ENCODE measurements at regions not wholly inside any gene's neighbourhood (a gene's known extent, or its start where the extent isn't known, plus 50 kb on each side); places are given as distances from the start of the nearest gene placed in this dataset.

DNA sequence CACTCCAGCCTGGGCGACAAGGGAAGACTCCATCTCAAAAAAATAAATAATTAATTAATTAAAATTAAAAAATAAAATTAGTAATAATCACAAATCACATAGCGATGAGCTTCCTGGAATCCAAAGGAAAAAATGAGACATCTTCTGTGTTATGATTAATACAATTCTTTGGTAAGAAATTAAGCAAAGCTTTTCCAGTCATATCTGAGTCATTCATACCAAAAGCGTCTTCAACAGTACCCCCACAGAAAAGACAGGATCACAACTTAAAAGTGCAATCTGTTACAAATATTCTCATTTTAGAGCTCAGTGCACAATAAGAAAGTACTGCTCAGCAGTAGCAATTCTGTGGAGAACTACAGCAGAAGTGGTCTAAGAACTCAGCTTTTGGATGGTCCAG lies 168.5 kb upstream of the MXRA5 start:
- no peak for TF ChIP-seq POLR2A (IDR thresholded peaks at IDR 0.05; ENCODE audit: low read depth, low read length)
- TF ChIP-seq CTCF (IDR thresholded peaks at IDR 0.05; ENCODE audit: extremely low read depth in 1 of 2, insufficient read depth in 1 of 2, low read depth in 1 of 2, low read length in 2 of 2): no peak
- TF ChIP-seq EZH2 (IDR thresholded peaks at IDR 0.05; ENCODE audit: borderline replicate concordance, low read depth, low read length, severe bottlenecking): no peak
- TF ChIP-seq MYC (IDR thresholded peaks at IDR 0.05; ENCODE audit: low read depth, low read length): no peak
- no peak for TF ChIP-seq POLR2AphosphoS5 (IDR thresholded peaks at IDR 0.05; ENCODE audit: insufficient read depth, low read depth, low read length)
- TF ChIP-seq, protein P1, sequence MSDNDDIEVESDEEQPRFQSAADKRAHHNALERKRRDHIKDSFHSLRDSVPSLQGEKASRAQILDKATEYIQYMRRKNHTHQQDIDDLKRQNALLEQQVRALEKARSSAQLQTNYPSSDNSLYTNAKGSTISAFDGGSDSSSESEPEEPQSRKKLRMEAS (IDR thresholded peaks at IDR 0.05; ENCODE audit: insufficient read depth, insufficient read length): no peak
